ENCODE measurements at regions not wholly inside any gene's neighbourhood (a gene's known extent, or its start where the extent isn't known, plus 50 kb on each side); places are given as distances from the start of the nearest gene placed in this dataset.

GRCh38 chr6:119637768-119638167, 288.2 kb upstream of the MAN1A1 start:
- BruUV-seq (replicated peaks) = no TSS peak
- Histone ChIP-seq H2BK5ac (ENCODE audit: low read depth, low read length, poor library complexity, severe bottlenecking) (no peak overlapping the region), H3K14ac (replicated peaks; ENCODE audit: low read depth, low read length) (no peak overlapping the region), H3K4me1 (ENCODE audit: control insufficient read depth, insufficient read depth, low read length) (no peaks in the 10 kb centered on the region), H2AK5ac (ENCODE audit: low read depth, low read length) (no peak overlapping the region), H3K4me2 (ENCODE audit: low read depth, low read length) (no peak overlapping the region), H2BK15ac (ENCODE audit: low read depth, low read length) (no peak overlapping the region), H2AFZ (replicated peaks; ENCODE audit: low read length, poor library complexity) (no peak overlapping the region), H3K27me3 (ENCODE audit: control insufficient read depth, insufficient read depth, low read length) (no peaks in the 10 kb centered on the region), H3K56ac (ENCODE audit: extremely low read depth, insufficient read depth, low read length) (no peak overlapping the region), H3K4me3 (ENCODE audit: insufficient read depth, low read depth, low read length) (no peak overlapping the region), H3K9ac (ENCODE audit: low read depth, low read length) (no peak overlapping the region), H3K27ac (ENCODE audit: insufficient read depth, low read length) (no peak overlapping the region), H3K9me1 (ENCODE audit: insufficient read depth, low read length) (no peaks in the 10 kb centered on the region), H2BK120ac (ENCODE audit: low read depth, low read length) (no peak overlapping the region), H3K4ac (ENCODE audit: low read depth, low read length) (no peak overlapping the region), H3K18ac (ENCODE audit: low read depth, low read length) (no peak overlapping the region), H4K8ac (ENCODE audit: low read depth in 2 of 2, low read length in 2 of 2) (no peak overlapping the region), H2BK20ac (ENCODE audit: low read depth, low read length) (no peak overlapping the region), H3K9me3 (ENCODE audit: control insufficient read depth, insufficient read depth, low read length) (no peaks in the 10 kb centered on the region), H4K20me1 (ENCODE audit: insufficient read depth, low read length) (no peaks in the 10 kb centered on the region), H2AK9ac (replicated peaks; ENCODE audit: low read depth, low read length, poor library complexity) (no peak overlapping the region), H4K91ac (ENCODE audit: insufficient read depth, low read depth, low read length) (no peak overlapping the region), H3K36me3 (ENCODE audit: control insufficient read depth, insufficient read depth, low read length) (no peaks in the 10 kb centered on the region), H3K23ac (ENCODE audit: low read depth, low read length) (no peak overlapping the region), H3K79me1 (ENCODE audit: low read depth in 1 of 2, low read length in 2 of 2) (no peaks in the 10 kb centered on the region), H4K5ac (ENCODE audit: low read depth, low read length) (no peak overlapping the region)
- ChIA-PET POLR2A (ENCODE audit: unreplicated experiment) (no interaction called here), CTCF (no interaction called here)
- ATAC-seq (ENCODE audit: low read depth) (no peak), DNase-seq (no peak)
- intact Hi-C loops (cut with micrococcal nuclease) (no loop called here), dilution Hi-C loops (cut with HindIII; ENCODE audit: low sequenced_read_pairs, unreplicated experiment) (no loop called here), in situ Hi-C loops (cut with MboI; ENCODE audit: low sequenced_read_pairs) (no loop called here)
- TF ChIP-seq RAD21 (IDR thresholded peaks at IDR 0.05; ENCODE audit: low read length) (no peak), CHD1 (IDR thresholded peaks at IDR 0.05; ENCODE audit: low read depth, low read length) (no peak), MAFK (IDR thresholded peaks at IDR 0.05; ENCODE audit: low read depth, low read length) (no peak), MAZ (IDR thresholded peaks at IDR 0.05; ENCODE audit: borderline replicate concordance, low read depth, low read length) (no peak), CEBPB (IDR thresholded peaks at IDR 0.05; ENCODE audit: low read depth, low read length) (no peak), RFX5 (IDR thresholded peaks at IDR 0.05; ENCODE audit: low read depth, low read length) (no peak)
- TF ChIP-seq, protein P1, sequence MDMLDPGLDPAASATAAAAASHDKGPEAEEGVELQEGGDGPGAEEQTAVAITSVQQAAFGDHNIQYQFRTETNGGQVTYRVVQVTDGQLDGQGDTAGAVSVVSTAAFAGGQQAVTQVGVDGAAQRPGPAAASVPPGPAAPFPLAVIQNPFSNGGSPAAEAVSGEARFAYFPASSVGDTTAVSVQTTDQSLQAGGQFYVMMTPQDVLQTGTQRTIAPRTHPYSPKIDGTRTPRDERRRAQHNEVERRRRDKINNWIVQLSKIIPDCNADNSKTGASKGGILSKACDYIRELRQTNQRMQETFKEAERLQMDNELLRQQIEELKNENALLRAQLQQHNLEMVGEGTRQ (IDR thresholded peaks at IDR 0.05; ENCODE audit: low read depth, low read length) = no peak
- TF ChIP-seq, protein P2, sequence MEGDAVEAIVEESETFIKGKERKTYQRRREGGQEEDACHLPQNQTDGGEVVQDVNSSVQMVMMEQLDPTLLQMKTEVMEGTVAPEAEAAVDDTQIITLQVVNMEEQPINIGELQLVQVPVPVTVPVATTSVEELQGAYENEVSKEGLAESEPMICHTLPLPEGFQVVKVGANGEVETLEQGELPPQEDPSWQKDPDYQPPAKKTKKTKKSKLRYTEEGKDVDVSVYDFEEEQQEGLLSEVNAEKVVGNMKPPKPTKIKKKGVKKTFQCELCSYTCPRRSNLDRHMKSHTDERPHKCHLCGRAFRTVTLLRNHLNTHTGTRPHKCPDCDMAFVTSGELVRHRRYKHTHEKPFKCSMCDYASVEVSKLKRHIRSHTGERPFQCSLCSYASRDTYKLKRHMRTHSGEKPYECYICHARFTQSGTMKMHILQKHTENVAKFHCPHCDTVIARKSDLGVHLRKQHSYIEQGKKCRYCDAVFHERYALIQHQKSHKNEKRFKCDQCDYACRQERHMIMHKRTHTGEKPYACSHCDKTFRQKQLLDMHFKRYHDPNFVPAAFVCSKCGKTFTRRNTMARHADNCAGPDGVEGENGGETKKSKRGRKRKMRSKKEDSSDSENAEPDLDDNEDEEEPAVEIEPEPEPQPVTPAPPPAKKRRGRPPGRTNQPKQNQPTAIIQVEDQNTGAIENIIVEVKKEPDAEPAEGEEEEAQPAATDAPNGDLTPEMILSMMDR (conservative IDR thresholded peaks at IDR 0.05; ENCODE audit: low read depth, low read length) = no peak
- WGBS, 2 experiments (ENCODE audit: extremely low coverage in 2 of 2, insufficient read length in 1 of 2) = no CpG with 5 or more reads among the region's 3 CpGs

Measured in IMR-90 (cell line).